Stimulated activated CD4-positive, alpha-beta T cell treated with anti-CD3 and anti-CD28 coated beads, Interleukin-15, amount 100 ng/mL, for 1 hour (primary cell): ENCODE measurements at regions not wholly inside any gene's neighbourhood (a gene's known extent, or its start where the extent isn't known, plus 50 kb on each side); places are given as distances from the start of the nearest gene placed in this dataset.

Experiments
- DNase-seq, 2 donors: peaks; one replicate each; pipeline ENCODE4 v3.0.0-alpha.2; 2020; ENCODE audit warnings: low read depth in 1 of 2, low spot score in 1 of 2

DNA sequence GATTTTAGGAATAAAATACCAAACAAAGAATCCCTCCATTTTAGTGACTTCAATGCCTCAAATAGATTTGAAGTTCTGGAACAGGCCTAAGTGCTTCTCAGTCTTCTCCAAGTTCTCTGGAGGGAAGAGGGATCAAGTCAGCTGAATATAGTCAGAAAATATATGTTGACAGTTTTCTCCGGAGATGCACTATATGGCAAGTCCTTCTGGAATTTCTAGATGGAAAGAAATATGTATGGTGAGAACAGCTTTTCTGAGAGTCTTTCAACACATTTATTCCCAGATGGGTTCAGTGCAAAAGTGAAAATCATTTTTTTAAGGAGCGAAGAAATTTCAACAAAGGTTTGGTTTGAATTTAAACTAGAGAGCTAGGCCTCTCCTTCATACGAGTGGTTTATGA, 317.4 kb upstream of the SLC30A5 start:
- DNase-seq: no peak

DNA sequence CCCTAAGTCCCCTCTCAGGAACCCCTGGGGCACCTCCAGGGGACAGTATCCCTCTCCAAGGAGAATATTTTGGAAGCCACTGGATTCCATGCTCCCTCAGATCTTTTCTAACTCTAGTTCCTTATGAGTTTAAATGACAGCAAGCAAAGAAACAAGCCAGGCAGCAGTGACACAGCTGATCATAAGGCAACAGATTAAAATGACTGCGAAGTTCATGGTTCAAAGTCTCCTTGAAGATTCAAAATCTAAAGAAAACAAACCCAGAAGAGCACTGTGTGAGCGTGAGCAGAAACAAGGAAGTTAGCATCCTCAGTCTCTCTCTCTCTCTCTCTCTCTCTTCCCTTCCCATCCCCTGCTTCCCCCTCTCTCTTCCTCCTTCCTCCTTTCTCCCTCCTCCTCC, 316.7 kb upstream of the SLC30A5 start:
- no peak for DNase-seq

GRCh38 chr5:68778484-68778883, 315.3 kb upstream of the SLC30A5 start:
- no peak for DNase-seq

DNA sequence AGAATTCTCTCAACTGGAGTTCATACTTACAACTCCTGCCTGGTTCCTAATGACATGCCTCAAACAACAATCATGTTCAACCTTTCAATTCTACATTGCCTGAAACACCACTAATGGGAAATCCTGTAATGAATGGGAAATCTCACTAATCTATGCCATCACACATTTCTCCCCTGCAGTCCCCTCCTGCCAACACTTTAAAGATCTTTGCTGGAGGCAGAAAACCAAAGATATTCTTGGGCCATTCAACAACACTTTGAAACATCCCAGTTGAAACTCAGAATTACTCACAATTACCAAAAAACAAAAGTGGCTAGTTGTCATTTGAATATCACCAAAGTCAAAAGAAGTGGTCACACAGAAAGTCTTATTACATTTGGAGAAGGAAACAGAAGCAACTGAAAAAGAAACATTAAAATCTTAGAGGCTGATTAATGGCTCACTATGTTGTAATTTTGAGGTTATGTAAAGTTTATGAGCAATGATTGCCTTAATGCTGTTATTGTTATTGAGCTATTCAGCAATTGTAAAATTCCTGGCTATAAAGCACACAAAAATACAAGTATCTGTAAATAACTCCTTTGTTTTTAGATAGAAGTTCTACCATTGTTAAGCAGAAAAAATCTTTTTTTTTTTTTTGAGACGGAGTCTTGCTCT, 313.4 kb upstream of the SLC30A5 start:
- no peak for DNase-seq

GRCh38 chr5:68793074-68793473, 300.7 kb upstream of the SLC30A5 start:
- DNase-seq: no peak

GRCh38 chr5:68793993-68794392, 299.8 kb upstream of the SLC30A5 start:
- DNase-seq: no peak

GRCh38 chr5:68795190-68795589, 298.6 kb upstream of the SLC30A5 start:
- no peak for DNase-seq

DNA sequence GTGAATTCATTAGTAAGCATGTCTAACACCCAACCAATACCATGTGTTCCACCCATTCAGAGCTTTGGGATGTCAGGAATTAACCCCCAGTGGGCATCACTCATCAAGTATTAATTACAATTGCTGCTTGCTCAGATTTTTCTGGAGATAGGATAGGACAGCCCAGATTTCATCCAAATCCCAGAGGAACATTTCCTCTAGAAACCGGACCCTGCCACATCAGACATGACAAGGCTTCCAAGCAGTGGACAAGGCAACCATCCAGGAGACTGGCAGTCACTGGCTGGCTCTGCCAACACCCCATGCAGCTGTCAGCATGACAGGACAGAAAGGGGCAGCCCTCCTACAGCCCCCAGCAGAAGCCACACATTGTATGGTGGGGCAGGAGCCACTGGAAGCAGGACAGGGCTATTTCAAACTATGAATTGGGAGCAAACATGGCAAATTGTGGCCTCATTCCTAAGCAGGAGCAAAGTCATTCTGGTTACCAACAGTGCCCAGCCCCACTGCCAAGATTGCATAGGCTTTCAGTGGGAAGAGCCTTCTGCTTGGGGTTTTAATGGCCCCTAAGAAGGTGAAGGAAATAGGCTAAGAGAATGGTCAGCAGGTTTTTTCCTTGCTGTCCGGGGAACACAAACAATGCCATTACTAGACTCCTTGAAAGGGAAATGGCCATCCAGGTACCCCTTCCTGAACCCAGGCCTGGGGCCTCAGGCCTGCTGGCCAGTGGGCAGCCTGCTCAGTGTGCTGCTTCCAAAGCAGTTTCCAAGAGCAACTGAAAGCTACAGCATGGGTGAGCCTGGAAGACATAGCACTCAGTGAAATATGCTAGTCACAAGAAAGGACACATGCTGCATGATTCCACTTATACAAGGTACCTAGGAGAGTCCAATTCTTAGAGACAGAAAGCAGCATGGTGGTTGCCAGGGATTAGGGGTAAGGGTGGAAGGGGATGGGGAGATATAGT, 294.7 kb upstream of the SLC30A5 start:
- DNase-seq: no peak

GRCh38 chr5:68802430-68802829, 291.4 kb upstream of the SLC30A5 start:
- no peak for DNase-seq

DNA sequence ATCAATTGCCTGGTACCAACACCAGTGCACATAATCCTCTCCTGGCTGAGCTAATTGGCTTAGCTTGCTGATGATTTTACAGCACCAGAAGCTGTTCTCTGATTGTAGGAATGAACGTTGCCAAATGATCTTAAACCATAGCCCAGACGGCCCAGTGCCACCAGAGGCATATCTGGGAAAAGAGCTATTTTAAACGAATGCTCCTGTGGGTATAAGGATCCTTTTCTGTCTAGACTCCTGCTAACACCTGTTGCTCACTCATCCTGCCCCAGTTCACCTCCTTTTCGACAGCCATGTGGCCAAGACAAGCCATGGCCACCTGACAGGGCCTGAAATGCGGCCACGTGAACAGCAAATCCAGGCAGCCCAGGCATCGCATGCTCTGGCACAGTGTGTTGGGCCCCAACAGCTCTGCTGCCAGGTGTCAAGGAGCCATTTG, 289.9 kb upstream of the SLC30A5 start:
- DNase-seq: no peak

DNA sequence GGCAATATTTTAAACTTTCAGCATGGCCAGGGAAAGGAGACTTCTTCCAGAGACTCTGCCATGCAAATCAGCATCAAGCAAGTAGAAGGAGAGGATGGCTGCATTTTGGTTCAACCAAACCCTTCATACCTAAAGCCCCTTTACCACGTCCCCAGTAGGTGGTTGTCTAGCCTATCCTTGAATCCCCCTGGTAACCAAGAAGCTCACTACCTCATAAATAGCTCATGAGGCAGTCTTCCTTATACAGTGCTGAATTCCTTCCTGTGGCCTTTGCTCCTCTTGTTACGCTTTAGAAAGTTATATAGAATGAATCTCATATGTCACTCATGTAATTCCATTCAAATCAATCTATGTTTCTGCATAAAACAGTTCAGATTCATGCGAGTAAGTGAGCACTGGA, 289.5 kb upstream of the SLC30A5 start:
- DNase-seq: no peak

- DNase-seq: no peak
Measured at GRCh38 chr5:68805444-68805843, 288.4 kb upstream of the SLC30A5 start.

DNA sequence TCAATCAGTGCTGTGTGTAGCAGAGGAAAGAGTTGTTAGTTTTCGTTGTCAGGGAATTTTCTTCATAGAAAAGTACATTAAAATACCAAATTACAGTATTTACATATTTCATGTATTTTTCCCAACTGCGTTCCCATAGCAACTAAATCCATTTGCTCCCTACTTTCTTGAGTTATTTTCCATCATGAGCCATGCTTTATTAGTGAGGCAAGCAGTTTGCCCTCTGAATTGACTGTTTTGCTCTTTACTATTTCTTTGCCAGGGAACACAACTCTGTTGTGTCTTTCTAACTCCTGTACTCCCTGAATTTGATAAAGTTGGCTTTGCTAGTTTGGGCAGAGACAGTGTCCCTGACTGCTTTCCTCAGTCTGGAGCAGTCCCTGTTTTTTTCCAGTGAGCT, 276.2 kb upstream of the SLC30A5 start:
- no peak for DNase-seq

GRCh38 chr5:68818057-68818695, 275.6 kb upstream of the SLC30A5 start:
- DNase-seq: no peak

GRCh38 chr5:68818870-68819269, 274.9 kb upstream of the SLC30A5 start:
- DNase-seq: no peak

DNA sequence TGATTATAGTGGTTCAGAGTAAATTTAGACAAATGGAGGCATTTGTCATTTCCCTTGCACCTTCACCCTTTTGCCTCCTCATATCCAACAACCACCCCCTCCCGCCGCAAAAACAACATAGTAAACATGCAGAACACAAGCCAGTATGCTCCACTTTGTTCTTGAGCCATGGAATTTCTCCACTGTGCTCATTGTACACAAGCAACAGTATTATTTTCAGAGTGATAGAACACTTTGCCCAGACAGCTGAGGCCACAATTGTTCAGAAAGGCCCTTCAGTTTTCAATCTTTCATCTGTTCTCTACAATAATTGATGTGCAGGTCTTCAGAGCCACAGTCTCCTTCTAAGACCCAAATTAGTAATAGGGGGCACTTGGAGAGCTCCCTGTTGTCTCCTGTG, 272.8 kb upstream of the SLC30A5 start:
- no peak for DNase-seq

DNA sequence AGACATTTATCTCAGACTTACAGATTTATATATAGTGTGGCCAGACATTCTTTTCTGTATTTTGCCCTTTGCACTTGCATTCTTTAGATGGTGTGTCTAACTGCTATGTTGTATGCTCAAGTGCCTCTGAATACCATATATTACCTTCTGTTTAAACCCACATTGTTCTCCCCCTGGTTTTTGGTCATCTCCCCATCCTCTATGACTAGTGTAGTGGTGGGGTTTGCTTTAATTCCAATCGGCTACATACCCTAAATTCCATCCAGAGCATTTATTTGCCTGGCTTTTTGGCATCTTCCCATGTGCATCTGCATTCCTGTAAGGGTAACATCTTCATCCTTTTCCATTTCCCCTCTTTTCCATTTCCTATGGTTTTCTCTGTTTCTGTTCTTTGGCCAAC, 271.0 kb upstream of the SLC30A5 start:
- no peak for DNase-seq

GRCh38 chr5:68823301-68823700, 270.5 kb upstream of the SLC30A5 start:
- no peak for DNase-seq

GRCh38 chr5:68830377-68830898, 263.4 kb upstream of the SLC30A5 start:
- DNase-seq: no peak

DNA sequence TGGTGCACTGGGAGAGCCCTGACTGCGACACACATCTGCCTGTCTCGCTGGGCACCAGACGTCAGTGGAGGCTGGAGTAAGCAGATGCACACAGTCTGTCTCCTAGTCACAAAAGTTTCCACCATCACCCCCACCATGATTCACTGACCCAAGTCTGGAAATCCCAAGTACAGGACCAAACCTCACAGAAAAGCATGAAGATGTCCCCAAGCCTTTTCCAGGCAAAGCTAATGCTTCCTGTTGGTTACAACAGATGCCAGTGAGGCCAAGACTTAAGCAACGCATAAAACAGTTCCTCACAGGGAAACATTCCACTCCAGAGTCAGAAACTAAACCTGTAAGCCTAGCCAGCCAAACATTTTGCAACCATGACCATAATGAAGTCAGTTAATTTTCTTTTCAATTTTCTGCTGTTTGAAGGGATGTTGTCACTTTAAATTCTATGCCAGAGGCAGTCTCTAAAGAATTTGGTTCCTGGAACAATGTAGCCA, 259.3 kb upstream of the SLC30A5 start:
- DNase-seq: no peak

DNA sequence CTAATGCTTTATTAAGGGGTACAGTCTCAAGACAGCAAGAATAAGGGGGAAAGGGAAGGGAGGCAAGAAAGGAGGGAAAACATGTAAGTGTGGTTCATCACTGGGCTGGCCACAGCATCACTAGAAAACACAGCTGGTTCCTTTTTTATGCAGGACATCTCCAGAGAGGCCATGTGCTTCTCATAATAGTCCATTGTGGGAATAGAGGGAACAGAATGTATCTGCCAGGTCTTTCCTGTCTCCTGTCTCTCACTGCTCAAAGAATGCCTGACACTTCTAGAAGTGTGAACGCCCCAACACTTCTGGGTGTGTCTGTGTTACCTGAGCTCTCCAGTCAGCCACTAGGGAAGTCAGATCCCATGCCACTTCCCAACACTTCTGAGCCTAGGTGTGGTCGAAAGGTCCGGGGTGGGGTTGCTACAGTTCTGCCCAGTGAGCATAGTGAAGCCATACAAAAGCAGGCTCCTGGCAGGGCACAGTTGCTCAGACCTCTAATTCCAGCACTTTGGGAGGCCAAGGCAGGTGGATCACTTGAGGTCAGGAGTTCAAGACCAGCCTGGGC, 255.6 kb upstream of the SLC30A5 start:
- DNase-seq: no peak
